Umbilical cord (tissue), 1 donor: ENCODE measurements at regions not wholly inside any gene's neighbourhood (a gene's known extent, or its start where the extent isn't known, plus 50 kb on each side); places are given as distances from the start of the nearest gene placed in this dataset.

Experiments used
- DNase-seq: peaks from one replicate; pipeline ENCODE4 v3.0.0-alpha.2; 2015; ENCODE audit warnings: low spot score

- DNase-seq: no peak
These were observed 345.2 kb upstream of the SLC8A1 start for GRCh38 chr2:40797120-40797519.

GRCh38 chr2:40803900-40804299 lies 352.0 kb upstream of the SLC8A1 start:
- no peak for DNase-seq

DNA sequence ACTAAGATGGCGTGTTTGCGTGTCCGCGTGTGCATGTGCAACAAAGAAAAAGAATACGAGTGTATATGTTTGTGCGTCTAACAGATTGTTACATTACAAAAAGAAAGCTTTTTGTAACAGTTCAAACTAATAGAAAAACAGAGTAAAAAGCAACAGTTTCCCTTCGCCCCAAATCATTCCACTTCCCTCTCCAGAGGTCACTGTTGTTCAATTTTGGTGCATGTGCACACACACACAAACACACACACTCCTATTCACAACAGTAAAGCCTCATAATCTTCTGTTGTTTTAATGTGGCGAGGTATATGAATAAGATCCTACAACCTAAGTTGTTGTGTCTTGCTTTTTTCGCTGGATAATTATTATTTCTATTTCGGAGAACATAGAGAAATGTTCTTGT lies 357.3 kb upstream of the SLC8A1 start:
- DNase-seq: no peak

DNA sequence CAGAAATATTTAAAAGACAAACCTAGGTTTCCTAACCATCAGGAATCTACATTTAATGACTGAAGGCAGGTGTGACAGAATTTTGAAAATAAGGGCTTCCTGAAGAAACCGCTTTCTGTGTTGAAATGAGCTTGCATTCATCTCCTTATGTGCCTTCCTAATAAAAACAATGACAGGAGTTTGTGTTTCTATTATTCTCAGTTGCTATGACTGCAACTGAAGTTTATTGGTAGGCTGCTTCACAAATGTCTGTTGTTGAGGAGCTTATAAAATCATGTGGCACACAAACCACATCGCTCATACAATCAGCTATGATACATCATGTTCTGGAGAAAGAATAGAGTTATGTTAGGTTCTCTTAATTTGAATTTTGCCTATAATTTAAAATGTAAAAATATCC lies 362.7 kb upstream of the SLC8A1 start:
- no peak for DNase-seq

GRCh38 chr2:40820319-40820718 lies 368.4 kb upstream of the SLC8A1 start:
- no peak for DNase-seq

DNA sequence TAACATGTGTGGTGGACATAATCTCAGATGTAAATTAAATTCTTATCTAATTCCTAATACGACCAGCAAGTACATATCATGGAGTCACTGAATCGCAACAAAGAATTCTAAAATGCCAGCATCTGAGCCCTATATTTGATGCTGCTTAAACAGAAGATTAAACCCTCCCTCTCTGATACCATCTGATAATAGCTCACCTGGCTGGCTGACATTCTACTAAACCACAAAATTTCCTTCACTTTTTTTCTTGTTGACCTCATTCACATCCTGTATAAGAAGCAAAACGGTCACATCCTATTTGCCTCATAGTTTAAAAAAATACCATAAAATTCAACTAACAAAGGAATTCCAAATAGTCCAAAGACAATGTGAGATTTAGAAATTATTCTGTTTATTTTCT lies 371.6 kb upstream of the SLC8A1 start:
- no peak for DNase-seq

DNA sequence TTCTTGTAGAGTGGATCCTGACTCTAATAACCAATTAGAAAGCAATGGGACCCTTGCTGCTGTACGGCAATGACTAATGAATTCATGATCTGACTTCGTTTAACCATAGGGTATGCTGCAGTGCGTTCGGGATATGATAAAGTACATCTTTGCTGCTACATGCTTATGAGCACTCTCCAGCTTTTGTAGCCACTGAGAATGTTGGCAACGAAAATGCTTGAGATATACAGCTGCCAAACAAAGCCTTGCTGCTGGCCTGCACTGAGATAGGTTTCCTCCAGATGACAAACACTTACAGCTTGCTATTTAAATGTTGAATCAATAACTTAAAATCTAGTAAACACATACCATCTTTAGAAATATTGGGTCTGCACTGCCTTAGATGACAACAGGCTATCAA lies 372.4 kb upstream of the SLC8A1 start:
- DNase-seq: no peak

- DNase-seq: no peak
These were observed 375.5 kb upstream of the SLC8A1 start for GRCh38 chr2:40827392-40827791.

GRCh38 chr2:40831321-40831873 lies 379.5 kb upstream of the SLC8A1 start:
- DNase-seq: no peak

DNA sequence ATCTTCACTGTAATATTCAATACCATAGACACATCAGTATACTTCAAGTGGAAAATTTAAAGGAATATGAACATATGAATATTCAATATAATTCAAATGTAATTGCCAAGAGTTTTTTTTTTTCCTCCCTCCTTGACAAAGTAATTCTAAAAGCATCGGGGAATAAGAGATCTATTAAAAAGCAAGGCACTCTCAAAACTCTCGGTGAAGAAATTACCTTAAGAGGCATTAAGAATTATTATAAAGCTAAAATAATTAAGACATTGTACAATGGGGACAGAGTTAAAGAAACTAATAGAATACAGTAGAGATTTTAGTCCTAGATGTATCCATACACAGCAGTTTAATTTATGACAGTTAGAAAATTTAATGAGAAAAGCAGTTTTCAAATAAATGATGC lies 390.0 kb upstream of the SLC8A1 start:
- no peak for DNase-seq

GRCh38 chr2:40844353-40845277 lies 392.7 kb upstream of the SLC8A1 start:
- no peak for DNase-seq

GRCh38 chr2:40851661-40852060 lies 399.8 kb upstream of the SLC8A1 start:
- DNase-seq: no peak

- no peak for DNase-seq
These were observed 407.7 kb upstream of the SLC8A1 start for GRCh38 chr2:40859617-40860016.

GRCh38 chr2:40867829-40868228 lies 415.9 kb upstream of the SLC8A1 start:
- DNase-seq: peak; percentile 5

DNA sequence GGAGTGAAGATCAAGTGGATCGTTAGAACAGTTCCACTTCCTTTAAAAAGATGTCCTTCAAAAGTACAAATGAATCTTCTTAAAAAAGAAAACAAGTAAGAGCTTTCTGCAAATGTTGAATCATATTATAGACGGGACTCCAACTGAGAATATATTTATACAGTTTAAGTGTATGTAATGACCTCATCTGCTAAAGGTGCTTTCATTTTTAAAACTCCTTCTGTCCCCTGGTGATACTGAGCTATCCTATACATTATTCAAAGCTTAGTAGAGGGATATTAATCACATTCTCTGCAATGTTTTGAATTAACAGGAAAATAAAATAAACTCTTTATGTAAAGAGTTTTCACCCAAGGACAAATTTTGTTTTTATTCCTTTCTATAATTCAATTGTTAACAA lies 420.7 kb upstream of the SLC8A1 start:
- no peak for DNase-seq

- no peak for DNase-seq
These were observed 422.5 kb upstream of the SLC8A1 start for GRCh38 chr2:40874380-40874779.

DNA sequence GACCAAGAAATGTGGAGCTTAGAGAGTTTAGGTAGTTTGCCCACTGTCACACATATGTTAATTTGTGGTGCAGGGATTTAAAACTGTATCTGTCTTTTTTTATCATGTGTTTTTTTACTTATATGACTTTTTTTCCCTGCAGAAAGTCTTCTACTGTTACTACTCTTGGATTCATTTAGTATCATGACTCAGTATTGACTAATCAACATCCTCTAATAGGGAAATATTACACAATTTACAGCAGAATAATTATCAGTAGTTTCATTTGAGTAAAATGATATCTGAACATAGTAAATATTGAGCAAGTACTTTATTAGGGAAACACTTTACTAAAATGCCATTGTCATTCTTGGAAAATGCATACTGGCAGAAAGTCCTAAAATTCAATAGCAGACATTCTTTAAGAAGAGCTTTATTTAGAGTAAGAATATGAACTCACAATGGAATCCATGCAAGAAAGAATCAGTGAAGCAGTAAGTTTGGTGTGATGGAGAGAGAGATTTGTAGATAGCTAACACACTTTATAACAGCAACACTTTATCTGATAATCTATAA lies 425.9 kb upstream of the SLC8A1 start:
- no peak for DNase-seq

- DNase-seq: no peak
These were observed 427.4 kb upstream of the SLC8A1 start for GRCh38 chr2:40879305-40879704.

DNA sequence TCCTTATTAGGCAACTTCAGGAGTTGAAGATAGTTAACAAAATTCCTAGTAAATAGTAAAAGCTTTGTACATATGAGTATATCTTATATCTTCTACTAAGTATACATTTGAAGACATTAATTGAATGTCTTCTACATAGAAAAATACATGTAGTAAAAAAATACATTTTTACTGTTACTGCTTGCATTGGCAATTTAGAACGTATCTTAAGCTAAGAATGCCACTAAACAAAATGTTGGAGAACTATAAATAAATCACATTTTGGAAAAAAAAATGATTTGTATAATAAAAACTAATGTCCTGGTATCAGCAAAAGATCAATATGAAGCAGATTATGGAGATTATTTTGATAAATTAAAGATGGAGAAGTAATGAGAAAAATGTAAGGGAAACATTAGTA lies 434.2 kb upstream of the SLC8A1 start:
- no peak for DNase-seq

- DNase-seq: no peak
These were observed 434.8 kb upstream of the SLC8A1 start for GRCh38 chr2:40886655-40887054.

DNA sequence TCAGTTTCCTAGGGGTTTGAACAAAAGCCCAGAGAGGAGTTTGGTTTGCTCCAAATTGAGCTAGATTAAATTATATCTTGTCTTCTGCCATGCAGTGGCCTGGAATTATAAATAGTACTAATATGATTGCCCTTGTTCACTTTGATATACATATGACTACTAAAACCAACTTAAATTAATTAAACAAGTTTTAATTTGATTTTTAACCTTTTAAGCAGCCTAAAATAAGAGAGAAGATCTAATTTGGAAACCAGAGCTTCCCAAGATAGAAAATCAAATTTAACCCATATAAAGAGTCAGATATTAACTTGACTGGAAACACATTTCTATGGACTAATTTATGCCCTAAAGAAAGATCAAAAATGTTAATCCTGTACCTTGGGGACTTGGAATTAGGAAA lies 444.5 kb upstream of the SLC8A1 start:
- no peak for DNase-seq

- no peak for DNase-seq
These were observed 462.8 kb upstream of the SLC8A1 start for GRCh38 chr2:40914666-40915065.

DNA sequence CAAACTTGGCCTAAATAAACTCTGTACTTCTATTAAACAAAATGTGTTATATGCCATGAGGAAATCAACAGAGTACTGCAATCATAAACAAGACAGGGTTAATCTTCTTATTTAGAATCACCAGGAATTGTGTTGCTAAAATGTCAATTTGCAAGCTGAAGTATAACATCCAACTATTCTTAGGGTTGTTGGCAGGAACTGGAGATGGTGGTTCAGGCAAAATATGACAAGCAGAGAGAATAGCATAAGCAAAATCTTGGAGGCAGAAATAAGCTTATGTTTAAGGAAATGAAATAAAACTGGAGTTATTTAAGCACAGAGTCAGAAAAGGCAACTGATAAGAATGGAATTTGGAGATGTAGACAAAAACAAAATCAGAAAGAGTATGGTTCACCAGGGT lies 463.8 kb upstream of the SLC8A1 start:
- peak; percentile 76 for DNase-seq
